DND-41 (cell line): ENCODE measurements at regions not wholly inside any gene's neighbourhood (a gene's known extent, or its start where the extent isn't known, plus 50 kb on each side); places are given as distances from the start of the nearest gene placed in this dataset.

Experiments used
- EZH2 ChIP-seq: IDR thresholded peaks from 3 replicates; pipeline ENCODE4 v1.6.1; 2012; ENCODE audit warnings: borderline replicate concordance, low read depth, mild to moderate bottlenecking, moderate library complexity, low read length, inconsistent platforms; ENCODE audit not compliant: severe bottlenecking
- TF ChIP-seq, protein P1 (sequence below): IDR thresholded peaks from 2 replicates; pipeline ENCODE4 v1.5.1; 2012; ENCODE audit warnings: borderline replicate concordance, low read length, moderate library complexity, mild to moderate bottlenecking; ENCODE audit not compliant: poor library complexity, severe bottlenecking; ENCODE audit errors: extremely low read depth

DNA sequence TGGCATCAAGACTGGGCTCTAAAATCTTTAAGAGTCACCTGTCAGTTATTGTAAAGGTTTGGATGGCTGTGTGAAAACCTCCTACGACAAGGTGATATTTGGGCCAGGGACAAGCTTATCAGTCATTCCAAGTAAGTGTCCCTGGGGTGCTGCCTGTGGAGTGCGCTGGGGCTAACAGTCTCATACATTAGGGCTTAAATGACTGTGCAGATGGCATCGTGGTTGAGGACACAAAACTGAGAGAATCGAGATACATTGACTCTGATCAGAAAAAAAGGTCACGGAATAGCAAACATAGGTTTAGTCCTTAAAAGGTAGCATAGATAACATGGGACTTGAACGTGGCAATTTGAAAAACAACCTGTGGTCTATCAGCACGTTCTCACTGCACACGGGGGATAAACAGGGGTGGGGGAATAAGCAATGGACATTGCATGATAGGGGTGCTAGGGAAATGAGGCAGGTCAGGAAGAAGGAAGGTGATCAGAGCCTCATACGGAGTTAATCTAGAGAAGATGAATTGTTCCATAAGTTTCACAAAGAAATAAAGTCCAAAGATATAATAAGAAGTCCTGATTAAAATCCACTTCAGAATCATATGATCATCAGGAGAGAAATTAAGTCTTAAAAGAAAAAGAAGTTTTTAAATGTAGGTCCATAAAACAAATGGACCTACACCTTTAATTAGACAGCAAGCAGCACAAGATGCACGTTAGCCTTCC lies 100.3 kb downstream of the DAD1 start:
- TF ChIP-seq, protein P1, sequence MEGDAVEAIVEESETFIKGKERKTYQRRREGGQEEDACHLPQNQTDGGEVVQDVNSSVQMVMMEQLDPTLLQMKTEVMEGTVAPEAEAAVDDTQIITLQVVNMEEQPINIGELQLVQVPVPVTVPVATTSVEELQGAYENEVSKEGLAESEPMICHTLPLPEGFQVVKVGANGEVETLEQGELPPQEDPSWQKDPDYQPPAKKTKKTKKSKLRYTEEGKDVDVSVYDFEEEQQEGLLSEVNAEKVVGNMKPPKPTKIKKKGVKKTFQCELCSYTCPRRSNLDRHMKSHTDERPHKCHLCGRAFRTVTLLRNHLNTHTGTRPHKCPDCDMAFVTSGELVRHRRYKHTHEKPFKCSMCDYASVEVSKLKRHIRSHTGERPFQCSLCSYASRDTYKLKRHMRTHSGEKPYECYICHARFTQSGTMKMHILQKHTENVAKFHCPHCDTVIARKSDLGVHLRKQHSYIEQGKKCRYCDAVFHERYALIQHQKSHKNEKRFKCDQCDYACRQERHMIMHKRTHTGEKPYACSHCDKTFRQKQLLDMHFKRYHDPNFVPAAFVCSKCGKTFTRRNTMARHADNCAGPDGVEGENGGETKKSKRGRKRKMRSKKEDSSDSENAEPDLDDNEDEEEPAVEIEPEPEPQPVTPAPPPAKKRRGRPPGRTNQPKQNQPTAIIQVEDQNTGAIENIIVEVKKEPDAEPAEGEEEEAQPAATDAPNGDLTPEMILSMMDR = no peak
- no peak for TF ChIP-seq EZH2
